ENCODE measurements at regions not wholly inside any gene's neighbourhood (a gene's known extent, or its start where the extent isn't known, plus 50 kb on each side); places are given as distances from the start of the nearest gene placed in this dataset.

- Histone ChIP-seq H3K4me1 (ENCODE audit: control insufficient read depth, insufficient read depth, low read length) (no peaks in the 10 kb centered on the region), H3K27ac (ENCODE audit: low read length) (no peak overlapping the region), H3K36me3 (ENCODE audit: control insufficient read depth, insufficient read depth, low read length) (no peaks in the 10 kb centered on the region), H3K4me3 (ENCODE audit: low read depth in 2 of 2, low read length in 2 of 2) (no peak overlapping the region), H3K9me3 (ENCODE audit: control insufficient read depth, insufficient read depth, low read depth, low read length) (no peaks in the 10 kb centered on the region), H3K27me3 (ENCODE audit: control insufficient read depth, insufficient read depth, low read length) (no peaks in the 10 kb centered on the region)
- DNase-seq (ENCODE audit: low read depth, low spot score) (no peak), ATAC-seq (no peak)
- BruUV-seq (replicated peaks) = no TSS peak
- ChIA-PET CTCF (no interaction called here), POLR2A (no interaction called here)
- intact Hi-C loops (cut with micrococcal nuclease; ENCODE audit: unreplicated experiment) = no loop called here
- TF ChIP-seq, protein P1, sequence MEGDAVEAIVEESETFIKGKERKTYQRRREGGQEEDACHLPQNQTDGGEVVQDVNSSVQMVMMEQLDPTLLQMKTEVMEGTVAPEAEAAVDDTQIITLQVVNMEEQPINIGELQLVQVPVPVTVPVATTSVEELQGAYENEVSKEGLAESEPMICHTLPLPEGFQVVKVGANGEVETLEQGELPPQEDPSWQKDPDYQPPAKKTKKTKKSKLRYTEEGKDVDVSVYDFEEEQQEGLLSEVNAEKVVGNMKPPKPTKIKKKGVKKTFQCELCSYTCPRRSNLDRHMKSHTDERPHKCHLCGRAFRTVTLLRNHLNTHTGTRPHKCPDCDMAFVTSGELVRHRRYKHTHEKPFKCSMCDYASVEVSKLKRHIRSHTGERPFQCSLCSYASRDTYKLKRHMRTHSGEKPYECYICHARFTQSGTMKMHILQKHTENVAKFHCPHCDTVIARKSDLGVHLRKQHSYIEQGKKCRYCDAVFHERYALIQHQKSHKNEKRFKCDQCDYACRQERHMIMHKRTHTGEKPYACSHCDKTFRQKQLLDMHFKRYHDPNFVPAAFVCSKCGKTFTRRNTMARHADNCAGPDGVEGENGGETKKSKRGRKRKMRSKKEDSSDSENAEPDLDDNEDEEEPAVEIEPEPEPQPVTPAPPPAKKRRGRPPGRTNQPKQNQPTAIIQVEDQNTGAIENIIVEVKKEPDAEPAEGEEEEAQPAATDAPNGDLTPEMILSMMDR (IDR thresholded peaks at IDR 0.05) = no peak
- TF ChIP-seq TCF7L2 (IDR thresholded peaks at IDR 0.05; ENCODE audit: low read depth, low read length) (no peak), REST (IDR thresholded peaks at IDR 0.05; ENCODE audit: insufficient read depth in 1 of 2, low read depth in 2 of 2, low read length in 1 of 2) (no peak), SIN3A (IDR thresholded peaks at IDR 0.05; ENCODE audit: borderline replicate concordance, insufficient read depth, low read depth, low read length) (no peak), POLR2AphosphoS5 (IDR thresholded peaks at IDR 0.05; ENCODE audit: low read depth, low read length) (no peak)
- in situ Hi-C loops (cut with HindIII; ENCODE audit: low pct_unique_long_range_greater_than_20kb, low sequenced_read_pairs) = no loop called here
Observed at GRCh38 chr9:117574099-117574498, 130.1 kb upstream of the TLR4 start.

GRCh38 chr9:117564839-117565238, 139.4 kb upstream of the TLR4 start:
- CTCF ChIA-PET = no interaction called here
- H3K9me3 ChIP-seq (ENCODE audit: control insufficient read depth, insufficient read depth, low read depth, low read length) = no peaks in the 10 kb centered on the region
- H3K4me1 ChIP-seq (ENCODE audit: control insufficient read depth, insufficient read depth, low read length) = no peaks in the 10 kb centered on the region
- no peak overlapping the region for H3K27ac ChIP-seq (ENCODE audit: low read length)
- intact Hi-C loops (cut with micrococcal nuclease; ENCODE audit: unreplicated experiment) (no loop called here), in situ Hi-C loops (cut with HindIII; ENCODE audit: low pct_unique_long_range_greater_than_20kb, low sequenced_read_pairs) (no loop called here)
- BruUV-seq (replicated peaks) = no TSS peak
- ATAC-seq = no peak
- H3K36me3 ChIP-seq (ENCODE audit: control insufficient read depth, insufficient read depth, low read length) = no peaks in the 10 kb centered on the region
- no peak overlapping the region for H3K4me3 ChIP-seq (ENCODE audit: low read depth in 2 of 2, low read length in 2 of 2)
- TF ChIP-seq, protein P1 (IDR thresholded peaks at IDR 0.05) = no peak
- TF ChIP-seq REST (IDR thresholded peaks at IDR 0.05; ENCODE audit: insufficient read depth in 1 of 2, low read depth in 2 of 2, low read length in 1 of 2) (no peak), POLR2AphosphoS5 (IDR thresholded peaks at IDR 0.05; ENCODE audit: low read depth, low read length) (no peak), TCF7L2 (IDR thresholded peaks at IDR 0.05; ENCODE audit: low read depth, low read length) (no peak), SIN3A (IDR thresholded peaks at IDR 0.05; ENCODE audit: borderline replicate concordance, insufficient read depth, low read depth, low read length) (no peak)
- POLR2A ChIA-PET = no interaction called here
- no peak for DNase-seq (ENCODE audit: low read depth, low spot score)
- no peaks in the 10 kb centered on the region for H3K27me3 ChIP-seq (ENCODE audit: control insufficient read depth, insufficient read depth, low read length)

All from Panc1 (cell line).